Activated CD8-positive, alpha-beta memory T cell treated with anti-CD3 and anti-CD28 coated beads for 36 hours (primary cell): ENCODE measurements at regions not wholly inside any gene's neighbourhood (a gene's known extent, or its start where the extent isn't known, plus 50 kb on each side); places are given as distances from the start of the nearest gene placed in this dataset.
"Not testable (repeated sequence)": the region's sequence is repeated elsewhere in the genome, so short reads cannot be mapped to it uniquely, and the experiment has no call there.

Source experiments
- CTCF ChIA-PET: fragments of 350-600 bp; sonication (Branson Sonifier 250); formaldehyde crosslinking; loops from one replicate; lab custom pipeline; 2021; ENCODE audit warnings: antibody characterized with exemption; lab: Charles Lee
- POLR2A ChIA-PET: fragments of 350-600 bp; sonication (Branson Sonifier 250); formaldehyde crosslinking; loops from one replicate; lab custom pipeline; 2021; ENCODE audit warnings: antibody characterized with exemption; lab: Charles Lee

GRCh38 chr13:106088085-106088484 is 447.4 kb downstream of the EFNB2 start:
- POLR2A ChIA-PET = no interaction called here
- CTCF ChIA-PET = no interaction called here

GRCh38 chr13:106087201-106087600 is 448.3 kb downstream of the EFNB2 start:
- ChIA-PET CTCF (no interaction called here), POLR2A (no interaction called here)

- ChIA-PET POLR2A (no interaction called here), CTCF (interaction anchor here (0.6 kb wide), 1 partner anchor 12 kb away, joined by 3 read pairs; no protein-coding TSS in a partner anchor)
Measured at GRCh38 chr13:106083620-106084350, 451.7 kb downstream of the EFNB2 start.

GRCh38 chr13:106081221-106081620 is 454.2 kb downstream of the EFNB2 start:
- CTCF ChIA-PET = interaction anchor here (0.7 kb wide), 1 partner anchor 17 kb away, joined by 3 read pairs; no protein-coding TSS in a partner anchor
- POLR2A ChIA-PET = not testable (repeated sequence)

- CTCF ChIA-PET = no interaction called here
- POLR2A ChIA-PET = no interaction called here
Measured at GRCh38 chr13:106078191-106078590, 457.3 kb downstream of the EFNB2 start.

- CTCF ChIA-PET = no interaction called here
- POLR2A ChIA-PET = no interaction called here
Measured at GRCh38 chr13:106077017-106077416, 458.4 kb downstream of the EFNB2 start.

GRCh38 chr13:106072014-106072413 is 463.4 kb downstream of the EFNB2 start:
- POLR2A ChIA-PET = no interaction called here
- CTCF ChIA-PET = no interaction called here

- CTCF ChIA-PET = no interaction called here
- POLR2A ChIA-PET = no interaction called here
Measured at GRCh38 chr13:106063591-106064313, 471.7 kb downstream of the EFNB2 start.

GRCh38 chr13:106061781-106062180 is 473.7 kb downstream of the EFNB2 start:
- CTCF ChIA-PET = no interaction called here
- POLR2A ChIA-PET = no interaction called here

- ChIA-PET CTCF (no interaction called here), POLR2A (no interaction called here)
Measured at GRCh38 chr13:106056851-106057250, 478.6 kb downstream of the EFNB2 start.

- ChIA-PET POLR2A (no interaction called here), CTCF (no interaction called here)
Measured at GRCh38 chr13:106052200-106052767, 483.2 kb downstream of the EFNB2 start.

GRCh38 chr13:106049171-106049570 is 486.3 kb downstream of the EFNB2 start:
- ChIA-PET CTCF (interaction anchor here (0.5 kb wide), 1 partner anchor 94 kb away, joined by 3 read pairs; no protein-coding TSS in a partner anchor), POLR2A (no interaction called here)

- POLR2A ChIA-PET = no interaction called here
- CTCF ChIA-PET = no interaction called here
Measured at GRCh38 chr13:106048386-106048785, 487.1 kb downstream of the EFNB2 start.

GRCh38 chr13:106047859-106048258 is 487.6 kb downstream of the EFNB2 start:
- CTCF ChIA-PET = no interaction called here
- POLR2A ChIA-PET = no interaction called here

GRCh38 chr13:106042996-106043581 is 492.4 kb downstream of the EFNB2 start:
- CTCF ChIA-PET = no interaction called here
- POLR2A ChIA-PET = no interaction called here

GRCh38 chr13:106041445-106041844 is 494.0 kb downstream of the EFNB2 start:
- ChIA-PET POLR2A (no interaction called here), CTCF (no interaction called here)

GRCh38 chr13:106038752-106039151 is 496.7 kb downstream of the EFNB2 start:
- ChIA-PET CTCF (no interaction called here), POLR2A (no interaction called here)

- ChIA-PET POLR2A (no interaction called here), CTCF (no interaction called here)
Measured at GRCh38 chr13:106036870-106037269, 498.6 kb downstream of the EFNB2 start.

GRCh38 chr13:106034201-106034600 is 501.3 kb downstream of the EFNB2 start:
- CTCF ChIA-PET = no interaction called here
- POLR2A ChIA-PET = no interaction called here

GRCh38 chr13:106033659-106034058 is 501.8 kb downstream of the EFNB2 start:
- CTCF ChIA-PET = no interaction called here
- POLR2A ChIA-PET = no interaction called here
